Neuronal stem cell (in vitro differentiated cells): ENCODE measurements at regions not wholly inside any gene's neighbourhood (a gene's known extent, or its start where the extent isn't known, plus 50 kb on each side); places are given as distances from the start of the nearest gene placed in this dataset.

Experiments used
- DNase-seq: peaks from one replicate; pipeline ENCODE4 v3.0.0-alpha.2; 2013; ENCODE audit warnings: low spot score
- H2AFZ ChIP-seq: one replicate; pipeline ENCODE4 v1.6.1; 2013; ENCODE audit warnings: mild to moderate bottlenecking, low read length, inconsistent platforms
- H2AK5ac ChIP-seq: 2 replicates; pipeline ENCODE4 v1.6.1; 2013; ENCODE audit warnings: low read depth, mild to moderate bottlenecking, inconsistent platforms, low read length, moderate library complexity, mixed read lengths
- H2BK120ac ChIP-seq: 2 replicates; pipeline ENCODE4 v1.6.1; 2013; ENCODE audit warnings: low read depth, mild to moderate bottlenecking, inconsistent platforms, low read length, moderate library complexity, mixed read lengths
- H2BK12ac ChIP-seq: one replicate; pipeline ENCODE4 v1.6.1; 2013; ENCODE audit warnings: low read length, inconsistent platforms
- H2BK15ac ChIP-seq: 2 replicates; pipeline ENCODE4 v1.6.1; 2013; ENCODE audit warnings: mild to moderate bottlenecking, low read length, inconsistent platforms, mixed read lengths
- H2BK5ac ChIP-seq: one replicate; pipeline ENCODE4 v1.6.1; 2013; ENCODE audit warnings: inconsistent platforms, mild to moderate bottlenecking, low read length, moderate library complexity
- H3K14ac ChIP-seq: one replicate; pipeline ENCODE4 v1.6.1; 2013; ENCODE audit warnings: low read length, inconsistent platforms
- H3K18ac ChIP-seq: 2 replicates; pipeline ENCODE4 v1.6.1; 2013; ENCODE audit warnings: low read length, inconsistent platforms
- H3K23ac ChIP-seq: 2 replicates; pipeline ENCODE4 v1.6.1; 2013; ENCODE audit warnings: low read depth, mild to moderate bottlenecking, mixed read lengths, low read length, inconsistent platforms; ENCODE audit not compliant: poor library complexity
- H3K27ac ChIP-seq: replicated peaks from 3 replicates; pipeline ENCODE4 v1.5.1; 2013; ENCODE audit warnings: low read length, inconsistent platforms
- H3K27me3 ChIP-seq, 3 experiments: 2 replicates each; pipeline ENCODE4 v1.6.1; 2013; ENCODE audit warnings: low read length in 3 of 3, mild to moderate bottlenecking in 2 of 3, inconsistent platforms in 1 of 3, low read depth in 1 of 3, mixed read lengths in 1 of 3, moderate library complexity in 1 of 3; ENCODE audit not compliant: control insufficient read depth in 3 of 3, insufficient read depth in 3 of 3
- H3K36me3 ChIP-seq, 2 donors: replicated peaks in 1 of 2; 2 replicates each; pipeline ENCODE4 v1.6.1; 2013; ENCODE audit warnings: low read length in 2 of 2; ENCODE audit not compliant: control insufficient read depth in 2 of 2, insufficient read depth in 2 of 2
- H3K4ac ChIP-seq: 2 replicates; pipeline ENCODE4 v1.6.1; 2013; ENCODE audit warnings: inconsistent platforms, mild to moderate bottlenecking, low read length, moderate library complexity
- H3K4me1 ChIP-seq, 2 donors: 1 replicate in 1 of 2; 2 replicates in 1 of 2; pipeline ENCODE4 v1.6.1; 2013; ENCODE audit warnings: low read length in 2 of 2, low read depth in 1 of 2; ENCODE audit not compliant: control insufficient read depth in 2 of 2, insufficient read depth in 1 of 2
- H3K4me2 ChIP-seq: one replicate; pipeline ENCODE4 v1.6.1; 2013; ENCODE audit warnings: mild to moderate bottlenecking, low read length, inconsistent platforms; ENCODE audit not compliant: insufficient read depth, poor library complexity, severe bottlenecking
- H3K4me3 ChIP-seq, 2 donors: 2 replicates each; pipeline ENCODE4 v1.5.1; 2013; ENCODE audit warnings: low read length in 2 of 2, mild to moderate bottlenecking in 2 of 2, inconsistent platforms in 1 of 2, moderate library complexity in 1 of 2
- H3K79me1 ChIP-seq: one replicate; pipeline ENCODE4 v1.6.1; 2013; ENCODE audit warnings: low read depth, mild to moderate bottlenecking, inconsistent platforms, low read length, moderate library complexity
- H3K9ac ChIP-seq: one replicate; pipeline ENCODE4 v1.6.1; 2013; ENCODE audit warnings: mild to moderate bottlenecking, low read depth, low read length, inconsistent platforms; ENCODE audit not compliant: poor library complexity
- H3K9me3 ChIP-seq, 2 donors: replicated peaks in 1 of 2; 2 replicates each; pipeline versions ENCODE3 to v1.6.1; 2013; ENCODE audit warnings: low read length in 2 of 2, mild to moderate bottlenecking in 2 of 2, inconsistent platforms in 1 of 2, low read depth in 1 of 2, mixed read lengths in 1 of 2, moderate library complexity in 1 of 2; ENCODE audit not compliant: control insufficient read depth in 2 of 2, insufficient read depth in 1 of 2
- H4K8ac ChIP-seq: one replicate; pipeline ENCODE4 v1.6.1; 2013; ENCODE audit warnings: low read depth, mild to moderate bottlenecking, inconsistent platforms, low read length, moderate library complexity
- H4K91ac ChIP-seq: one replicate; pipeline ENCODE4 v1.6.1; 2013; ENCODE audit warnings: low read length, low read depth, mild to moderate bottlenecking, inconsistent platforms; ENCODE audit not compliant: poor library complexity
- WGBS, 2 donors: extraction: QIAGEN DNeasy Blood & Tissue Kit; methylation state at CpG; one replicate each; pipeline ENCODE4 v1.1.7; 2013; ENCODE audit warnings: missing lambda C conversion rate in 2 of 2, mixed read lengths in 1 of 2; ENCODE audit not compliant: insufficient read length in 2 of 2, insufficient replicate concordance in 1 of 2; ENCODE audit errors: extremely low coverage in 2 of 2; 5-methylcytosine and 5-hydroxymethylcytosine counted together

- no peak for DNase-seq
- Histone ChIP-seq H2AFZ (no peak overlapping the region), H3K79me1 (no peaks in the 10 kb centered on the region), H3K9me3 (no peaks in the 10 kb centered on the region), H4K91ac (no peak overlapping the region), H3K27ac (no peak overlapping the region), H3K4me2 (no peak overlapping the region), H2BK120ac (no peak overlapping the region), H2BK5ac (no peak overlapping the region), H2AK5ac (no peak overlapping the region), H2BK12ac (no peak overlapping the region), H3K9ac (no peak overlapping the region), H3K18ac (no peak overlapping the region), H3K14ac (no peak overlapping the region), H3K23ac (no peak overlapping the region), H3K36me3 (no peaks in the 10 kb centered on the region), H3K27me3 (no peaks in the 10 kb centered on the region), H3K4ac (no peak overlapping the region), H2BK15ac (no peak overlapping the region), H4K8ac (no peak overlapping the region), H3K4me3 (no peak overlapping the region), H3K4me1 (peaks cover 5 to 20% of the 10 kb centered on the region in 2 donors)
- no CpG with 5 or more reads among the region's 2 CpGs for WGBS, 2 donors
Observed at GRCh38 chr5:152619756-152620155, 214.7 kb upstream of the NMUR2 start.

- Histone ChIP-seq H2AK5ac (no peak overlapping the region), H3K27me3 (no peaks in the 10 kb centered on the region), H4K91ac (no peak overlapping the region), H3K4me2 (no peak overlapping the region), H3K79me1 (no peaks in the 10 kb centered on the region), H3K14ac (no peak overlapping the region), H4K8ac (no peak overlapping the region), H3K4me3 (no peak overlapping the region), H2BK12ac (no peak overlapping the region), H2BK5ac (no peak overlapping the region), H3K23ac (no peak overlapping the region), H3K4ac (no peak overlapping the region), H2BK15ac (no peak overlapping the region), H3K18ac (no peak overlapping the region), H2BK120ac (no peak overlapping the region), H3K4me1 (peaks cover 6 to 24% of the 10 kb centered on the region in 2 donors), H3K9me3 (no peaks in the 10 kb centered on the region), H3K27ac (no peak overlapping the region), H3K36me3 (no peaks in the 10 kb centered on the region), H3K9ac (no peak overlapping the region), H2AFZ (peak overlapping the region; percentile 50)
- no peak for DNase-seq
Observed at GRCh38 chr5:152622628-152623027, 217.5 kb upstream of the NMUR2 start.

- no peak overlapping the region for H2BK5ac ChIP-seq
- no peak overlapping the region for H2BK15ac ChIP-seq
- no peak overlapping the region for H3K27ac ChIP-seq
- DNase-seq: no peak
- H2BK12ac ChIP-seq: no peak overlapping the region
- H4K91ac ChIP-seq: no peak overlapping the region
- WGBS, 2 donors: no CpG with 5 or more reads among the region's 1 CpG
- H3K4ac ChIP-seq: no peak overlapping the region
- H3K14ac ChIP-seq: no peak overlapping the region
- no peak overlapping the region for H4K8ac ChIP-seq
- no peaks in the 10 kb centered on the region for H3K36me3 ChIP-seq
- no peak overlapping the region for H3K9ac ChIP-seq
- no peak overlapping the region for H2BK120ac ChIP-seq
- H3K23ac ChIP-seq: no peak overlapping the region
- no peak overlapping the region for H2AFZ ChIP-seq
- peaks cover 7 to 24% of the 10 kb centered on the region in 2 donors for H3K4me1 ChIP-seq
- no peaks in the 10 kb centered on the region for H3K27me3 ChIP-seq
- H3K9me3 ChIP-seq: no peaks in the 10 kb centered on the region
- no peak overlapping the region for H3K18ac ChIP-seq
- H3K4me3 ChIP-seq: no peak overlapping the region
- no peaks in the 10 kb centered on the region for H3K79me1 ChIP-seq
- no peak overlapping the region for H3K4me2 ChIP-seq
- no peak overlapping the region for H2AK5ac ChIP-seq
Observed at GRCh38 chr5:152623951-152624350, 218.9 kb upstream of the NMUR2 start.

- no peak overlapping the region for H3K27ac ChIP-seq
- WGBS, 2 donors: no CpG with 5 or more reads among the region's 3 CpGs
Observed at GRCh38 chr5:152625696-152626095, 220.6 kb upstream of the NMUR2 start.

More at GRCh38 chr5:152625696-152626095, 220.6 kb upstream of the NMUR2 start:
- Histone ChIP-seq H4K91ac (no peak overlapping the region), H3K14ac (no peak overlapping the region), H2AK5ac (no peak overlapping the region), H3K4me2 (no peak overlapping the region), H3K27me3 (no peaks in the 10 kb centered on the region), H3K9me3 (no peaks in the 10 kb centered on the region), H3K79me1 (no peaks in the 10 kb centered on the region), H2BK12ac (no peak overlapping the region), H3K4me1 (peaks cover 7 to 18% of the 10 kb centered on the region in 2 donors), H2BK5ac (no peak overlapping the region), H3K36me3 (no peaks in the 10 kb centered on the region), H3K23ac (no peak overlapping the region), H4K8ac (no peak overlapping the region), H2AFZ (peak overlapping the region; percentile 67), H3K4me3 (no peak overlapping the region), H2BK120ac (no peak overlapping the region), H3K4ac (no peak overlapping the region), H2BK15ac (no peak overlapping the region), H3K9ac (no peak overlapping the region), H3K18ac (no peak overlapping the region)
- DNase-seq: no peak
